ENCODE measurements at regions not wholly inside any gene's neighbourhood (a gene's known extent, or its start where the extent isn't known, plus 50 kb on each side); places are given as distances from the start of the nearest gene placed in this dataset.

DNA sequence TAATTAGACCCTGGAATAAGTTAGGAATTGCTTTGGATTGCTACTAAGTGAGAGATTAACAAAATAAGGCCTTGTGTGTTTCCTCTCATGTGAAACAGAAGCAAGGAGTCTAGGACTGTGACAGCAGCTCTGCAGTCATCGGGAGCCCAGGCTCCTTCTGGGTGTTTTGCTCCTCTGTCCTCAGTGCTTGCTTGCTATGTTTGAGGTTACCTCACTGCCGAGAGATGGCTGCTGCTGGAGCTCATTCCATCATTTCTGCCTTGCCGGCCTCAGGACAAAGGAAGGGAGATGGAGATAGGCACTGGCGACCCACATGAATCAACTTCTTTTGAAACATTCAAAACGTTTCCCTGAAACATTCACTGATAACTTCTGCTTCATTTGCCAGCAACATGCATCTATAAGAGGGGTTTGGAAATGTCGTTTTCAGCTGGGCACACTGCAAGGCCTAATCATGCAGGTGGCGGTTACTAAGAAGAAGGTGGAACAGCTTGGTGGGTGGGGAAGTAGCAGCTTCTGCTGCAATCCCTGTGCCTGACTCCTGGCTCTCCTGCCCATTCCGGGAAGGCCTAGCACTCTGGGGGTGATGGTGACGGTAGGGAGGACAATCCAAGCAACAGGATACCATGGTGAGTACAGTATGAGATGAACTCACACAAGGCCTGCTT lies 77.2 kb upstream of the CD180 start:
- Mint-ChIP-seq H3K4me1 (no peaks in the 10 kb centered on the region), H3K27ac (no peak overlapping the region), H3K9me3 (peaks cover 16 to 23% of the 10 kb centered on the region in 2 experiments), H3K27me3 (ENCODE audit: low read depth) (no peaks in the 10 kb centered on the region), H3K36me3 (ENCODE audit: insufficient read depth in 1 of 3, low read depth in 3 of 3) (peaks cover 6 to 19% (median 15%) of the 10 kb centered on the region in 3 experiments), H3K4me3 (no peak overlapping the region)
- no CpG with 5 or more reads among the region's 9 CpGs for WGBS (ENCODE audit: extremely low coverage, insufficient read length, low lambda C conversion rate)
- Histone ChIP-seq H3K79me2 (ENCODE audit: insufficient read depth, low read length) (no peaks in the 10 kb centered on the region), H3K23ac (ENCODE audit: insufficient read length, low read depth, low read length) (no peak overlapping the region), H3K18ac (ENCODE audit: insufficient read length, low read depth, low read length) (no peak overlapping the region), H2AK5ac (ENCODE audit: insufficient read length, low read length) (no peak overlapping the region), H2BK20ac (ENCODE audit: low read depth, low read length, poor library complexity, severe bottlenecking) (no peak overlapping the region), H3K9ac (ENCODE audit: extremely low read depth, insufficient read length, low read length) (no peak overlapping the region), H3K27ac (ENCODE audit: insufficient read length, low read depth, low read length) (no peak overlapping the region), H2BK120ac (ENCODE audit: low read depth, low read length, poor library complexity, severe bottlenecking) (no peak overlapping the region), H2BK15ac (ENCODE audit: low read depth, low read length) (no peak overlapping the region), H2BK12ac (ENCODE audit: insufficient read length, low read depth, low read length) (no peak overlapping the region), H3K14ac (ENCODE audit: insufficient read depth, low read length) (no peak overlapping the region), H4K8ac (replicated peaks; ENCODE audit: insufficient read length, low read depth, low read length) (no peak overlapping the region), H3K4me2 (ENCODE audit: insufficient read depth, insufficient read length, low read length) (no peak overlapping the region), H3K79me1 (ENCODE audit: insufficient read depth, low read depth, low read length, poor library complexity, severe bottlenecking) (no peaks in the 10 kb centered on the region), H3K4me1 (ENCODE audit: insufficient read depth, low read length) (no peaks in the 10 kb centered on the region), H4K5ac (ENCODE audit: insufficient read length, low read depth, low read length) (no peak overlapping the region), H3K56ac (ENCODE audit: insufficient read length, low read depth, low read length) (no peak overlapping the region), H2AFZ (ENCODE audit: low read length) (no peak overlapping the region), H3K9me3 (ENCODE audit: control insufficient read depth, low read depth, low read length) (peaks cover 9% of the 10 kb centered on the region), H2BK5ac (ENCODE audit: insufficient read length, low read length) (no peak overlapping the region), H4K20me1 (ENCODE audit: control insufficient read depth, insufficient read depth, insufficient read length) (no peaks in the 10 kb centered on the region), H3T11ph (ENCODE audit: low read length) (no peak overlapping the region), H3K23me2 (ENCODE audit: insufficient read length, low read depth, low read length, poor library complexity, severe bottlenecking) (no peaks in the 10 kb centered on the region), H3K27me3 (ENCODE audit: insufficient read depth, low read length) (no peaks in the 10 kb centered on the region), H3K4ac (ENCODE audit: low read depth, low read length) (no peak overlapping the region), H4K91ac (ENCODE audit: insufficient read length, low read depth, low read length) (no peak overlapping the region)
- no peak for DNase-seq
- TF ChIP-seq, protein P1, sequence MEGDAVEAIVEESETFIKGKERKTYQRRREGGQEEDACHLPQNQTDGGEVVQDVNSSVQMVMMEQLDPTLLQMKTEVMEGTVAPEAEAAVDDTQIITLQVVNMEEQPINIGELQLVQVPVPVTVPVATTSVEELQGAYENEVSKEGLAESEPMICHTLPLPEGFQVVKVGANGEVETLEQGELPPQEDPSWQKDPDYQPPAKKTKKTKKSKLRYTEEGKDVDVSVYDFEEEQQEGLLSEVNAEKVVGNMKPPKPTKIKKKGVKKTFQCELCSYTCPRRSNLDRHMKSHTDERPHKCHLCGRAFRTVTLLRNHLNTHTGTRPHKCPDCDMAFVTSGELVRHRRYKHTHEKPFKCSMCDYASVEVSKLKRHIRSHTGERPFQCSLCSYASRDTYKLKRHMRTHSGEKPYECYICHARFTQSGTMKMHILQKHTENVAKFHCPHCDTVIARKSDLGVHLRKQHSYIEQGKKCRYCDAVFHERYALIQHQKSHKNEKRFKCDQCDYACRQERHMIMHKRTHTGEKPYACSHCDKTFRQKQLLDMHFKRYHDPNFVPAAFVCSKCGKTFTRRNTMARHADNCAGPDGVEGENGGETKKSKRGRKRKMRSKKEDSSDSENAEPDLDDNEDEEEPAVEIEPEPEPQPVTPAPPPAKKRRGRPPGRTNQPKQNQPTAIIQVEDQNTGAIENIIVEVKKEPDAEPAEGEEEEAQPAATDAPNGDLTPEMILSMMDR (conservative IDR thresholded peaks at IDR 0.05): no peak
